Mucosa of descending colon (tissue), 3 donors: ENCODE measurements at regions not wholly inside any gene's neighbourhood (a gene's known extent, or its start where the extent isn't known, plus 50 kb on each side); places are given as distances from the start of the nearest gene placed in this dataset.
A peak's percentile ranks its signal among the peaks of the same experiment; 100 is the strongest.

ENCODE experiments used
- ATAC-seq: fragments of 200-7000 bp; cut with Tn5 transposase; one replicate; pipeline ENCODE4 v1.9.1; 2020; ENCODE audit warnings: mild to moderate bottlenecking, moderate library complexity
- DNase-seq, 3 donors: peaks; one replicate each; pipeline ENCODE4 v3.0.0-alpha.2; 2020
- H3K36me3 ChIP-seq: fragments of 200-600 bp; one replicate; pipeline ENCODE4 v1.8.0; 2021; ENCODE audit warnings: low read depth, mild to moderate bottlenecking
- H3K4me1 ChIP-seq: fragments of 200-600 bp; one replicate; pipeline ENCODE4 v1.8.0; 2021; ENCODE audit warnings: low read depth, mild to moderate bottlenecking
- H3K4me3 ChIP-seq: fragments of 200-600 bp; one replicate; pipeline ENCODE4 v1.8.0; 2021; ENCODE audit warnings: mild to moderate bottlenecking
- H3K9me3 ChIP-seq: fragments of 200-600 bp; one replicate; pipeline ENCODE4 v1.8.0; 2021; ENCODE audit warnings: mild to moderate bottlenecking
- intact Hi-C, 2 donors: fragments of 100-400 bp; cut with DNase I in 1 of 2; cut with micrococcal nuclease in 1 of 2; formaldehyde crosslinking; loops; one replicate each; pipeline versions ENCODE4 v1.11.0 to v1.11.1; 2022; cut with DNase I, micrococcal nuclease
- TF ChIP-seq, protein P1 (sequence below): fragments of 200-600 bp; IDR thresholded peaks from one replicate; pipeline ENCODE4 v1.8.0; 2022; ENCODE audit warnings: antibody characterized with exemption, mild to moderate bottlenecking
- donor health status: DM: no; HTN: no; CAD: no; lungs with moderate emphysema.
- donor health status: DM: no; HTN: no; CAD: no.
- donor health status: DM: no; HTN: yes; CAD: no.

DNA sequence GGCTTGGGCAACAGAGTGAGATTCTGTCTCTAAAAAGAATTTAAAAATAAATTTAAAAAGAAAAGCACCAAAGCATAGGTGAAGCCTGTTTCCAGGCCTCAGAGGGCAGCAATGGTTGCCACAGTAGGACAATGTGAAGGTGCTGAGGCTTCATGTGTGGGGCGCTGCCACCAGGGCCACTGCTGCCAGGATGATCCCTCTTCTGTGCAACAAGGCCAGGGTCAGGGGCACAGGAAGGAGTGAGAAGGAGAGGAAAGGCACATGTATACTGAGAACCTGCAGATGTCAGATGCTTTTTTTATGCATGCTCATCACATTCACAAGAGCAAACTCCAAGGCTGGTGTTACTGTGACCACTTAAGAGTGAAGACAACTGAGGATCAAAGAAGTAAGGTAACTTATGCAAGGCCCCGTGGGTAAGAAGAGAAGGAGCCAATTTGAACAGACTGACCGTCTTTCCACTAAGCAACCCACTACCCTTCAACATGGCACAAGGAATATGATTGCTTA is 79.7 kb upstream of the ACKR3 start:
- TF ChIP-seq, protein P1, sequence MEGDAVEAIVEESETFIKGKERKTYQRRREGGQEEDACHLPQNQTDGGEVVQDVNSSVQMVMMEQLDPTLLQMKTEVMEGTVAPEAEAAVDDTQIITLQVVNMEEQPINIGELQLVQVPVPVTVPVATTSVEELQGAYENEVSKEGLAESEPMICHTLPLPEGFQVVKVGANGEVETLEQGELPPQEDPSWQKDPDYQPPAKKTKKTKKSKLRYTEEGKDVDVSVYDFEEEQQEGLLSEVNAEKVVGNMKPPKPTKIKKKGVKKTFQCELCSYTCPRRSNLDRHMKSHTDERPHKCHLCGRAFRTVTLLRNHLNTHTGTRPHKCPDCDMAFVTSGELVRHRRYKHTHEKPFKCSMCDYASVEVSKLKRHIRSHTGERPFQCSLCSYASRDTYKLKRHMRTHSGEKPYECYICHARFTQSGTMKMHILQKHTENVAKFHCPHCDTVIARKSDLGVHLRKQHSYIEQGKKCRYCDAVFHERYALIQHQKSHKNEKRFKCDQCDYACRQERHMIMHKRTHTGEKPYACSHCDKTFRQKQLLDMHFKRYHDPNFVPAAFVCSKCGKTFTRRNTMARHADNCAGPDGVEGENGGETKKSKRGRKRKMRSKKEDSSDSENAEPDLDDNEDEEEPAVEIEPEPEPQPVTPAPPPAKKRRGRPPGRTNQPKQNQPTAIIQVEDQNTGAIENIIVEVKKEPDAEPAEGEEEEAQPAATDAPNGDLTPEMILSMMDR: no peak
- no peak for DNase-seq
- Histone ChIP-seq H3K4me1 (no peaks in the 10 kb centered on the region), H3K9me3 (no peaks in the 10 kb centered on the region), H3K4me3 (no peak overlapping the region), H3K36me3 (no peaks in the 10 kb centered on the region)
- intact Hi-C loops: no loop called here
- ATAC-seq: no peak

DNA sequence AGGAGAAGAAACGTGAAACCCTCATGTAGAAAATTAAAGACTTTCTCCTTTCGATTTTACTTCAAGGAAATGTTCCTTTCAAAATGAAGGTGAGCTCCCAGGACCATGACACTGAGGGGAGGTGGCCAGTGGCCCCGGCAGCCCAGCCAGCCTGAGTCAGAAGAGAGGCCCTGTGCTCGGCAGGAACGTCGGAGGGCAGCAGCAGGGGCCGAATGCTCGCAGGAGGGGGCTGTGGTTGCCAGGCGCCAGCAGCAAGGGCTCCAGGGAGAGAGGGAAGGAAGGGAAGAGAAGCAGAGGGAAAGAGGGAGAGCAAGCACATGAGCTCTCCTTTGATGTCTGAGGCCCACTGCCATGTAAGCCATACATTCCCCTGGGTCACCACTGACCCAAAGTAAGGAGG is 73.3 kb upstream of the ACKR3 start:
- Histone ChIP-seq H3K4me3 (no peak overlapping the region), H3K9me3 (no peaks in the 10 kb centered on the region), H3K4me1 (no peaks in the 10 kb centered on the region), H3K36me3 (no peaks in the 10 kb centered on the region)
- TF ChIP-seq, protein P1: no peak
- DNase-seq (no peak), ATAC-seq (no peak)
- intact Hi-C loops: no loop called here

DNA sequence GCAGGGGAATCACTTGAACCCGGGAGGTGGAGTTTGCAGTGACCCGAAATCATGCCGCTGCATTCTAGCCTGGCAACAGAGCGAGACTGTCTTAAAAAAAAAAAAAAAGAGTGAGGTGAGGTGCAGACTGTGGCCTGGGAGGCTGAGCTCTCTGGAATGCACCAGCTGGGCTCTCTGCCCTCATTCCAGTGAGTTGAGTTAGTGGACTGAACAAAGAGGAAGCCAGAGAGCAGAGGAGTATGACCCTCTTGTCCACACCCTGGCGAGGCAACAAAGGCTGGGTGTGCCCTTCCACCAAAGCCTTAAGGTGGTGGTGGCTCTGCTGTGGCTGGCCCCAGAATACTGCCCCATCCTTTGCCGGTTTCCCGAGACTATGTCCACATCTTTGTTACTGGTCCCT is 71.3 kb upstream of the ACKR3 start:
- DNase-seq: no peak
- Histone ChIP-seq H3K9me3 (no peaks in the 10 kb centered on the region), H3K4me1 (no peaks in the 10 kb centered on the region), H3K4me3 (no peak overlapping the region), H3K36me3 (no peaks in the 10 kb centered on the region)
- TF ChIP-seq, protein P1: no peak
- ATAC-seq: no peak
- intact Hi-C loops: no loop called here

DNA sequence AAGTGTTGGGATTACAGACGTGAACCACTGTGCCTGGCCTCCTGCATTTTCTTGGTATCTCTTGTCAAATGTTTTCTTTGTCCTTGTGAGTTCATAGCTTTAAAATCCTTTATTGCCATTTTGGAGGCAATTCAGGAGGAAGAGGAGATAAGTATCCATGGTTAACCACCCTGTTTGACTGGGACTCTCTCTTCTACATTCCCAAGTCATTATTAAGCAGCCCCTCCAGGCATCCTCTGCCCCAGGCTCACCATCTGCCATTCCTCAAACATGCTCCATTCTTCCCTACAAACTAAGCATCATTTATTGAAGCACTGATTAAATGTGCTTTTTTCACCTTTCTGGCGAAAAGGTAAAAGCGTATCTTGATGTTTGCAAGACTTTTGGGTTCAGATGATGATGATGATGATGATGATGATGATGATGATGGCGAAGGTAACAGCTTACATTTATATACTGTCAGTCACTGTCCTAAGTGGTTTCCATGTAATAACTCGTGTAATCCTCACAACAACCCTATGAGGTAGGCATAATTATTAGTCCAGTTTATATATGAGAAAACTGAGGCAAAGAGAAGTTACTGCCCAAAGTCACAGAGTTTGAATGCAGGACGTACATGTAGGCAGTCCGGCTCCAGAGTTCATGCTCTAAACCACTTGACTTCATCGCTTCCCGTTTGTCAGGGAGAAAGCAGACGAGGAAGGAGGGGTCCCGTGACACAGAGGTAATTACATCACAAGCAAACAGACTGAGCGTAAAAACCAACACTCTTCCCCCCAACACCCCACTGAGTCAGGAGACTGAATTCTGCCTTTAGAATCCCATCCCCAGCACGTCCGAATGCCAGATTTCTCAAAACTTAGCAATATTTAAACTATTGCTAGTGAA is 69.7 kb upstream of the ACKR3 start:
- TF ChIP-seq, protein P1: no peak
- no peaks in the 10 kb centered on the region for H3K4me1 ChIP-seq
- no peaks in the 10 kb centered on the region for H3K36me3 ChIP-seq
- H3K9me3 ChIP-seq: no peaks in the 10 kb centered on the region
- H3K4me3 ChIP-seq: no peak overlapping the region
- intact Hi-C loops: no loop called here
- no peak for ATAC-seq
- peak in 1 of 3 donors; percentile 9 for DNase-seq

DNA sequence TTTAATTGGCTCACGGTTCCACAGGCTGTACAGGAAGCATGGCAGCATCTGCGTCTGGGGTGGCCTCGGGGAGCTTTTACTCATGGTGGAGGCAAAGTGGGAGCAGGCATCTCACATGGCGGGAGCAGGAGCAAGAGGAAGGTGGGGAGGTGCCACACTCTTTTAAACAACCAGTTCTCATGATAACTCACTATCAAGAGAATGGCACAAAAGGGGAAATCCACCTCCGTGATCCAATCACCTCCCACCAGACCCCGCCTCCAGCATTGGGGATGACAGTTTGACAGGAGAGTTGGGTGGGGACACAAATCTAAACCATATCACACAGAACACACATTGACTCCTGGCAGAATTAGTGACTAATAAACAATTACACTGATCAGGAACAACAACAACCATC is 68.6 kb upstream of the ACKR3 start:
- DNase-seq: no peak
- TF ChIP-seq, protein P1: no peak
- no peaks in the 10 kb centered on the region for H3K36me3 ChIP-seq
- H3K4me3 ChIP-seq: no peak overlapping the region
- H3K4me1 ChIP-seq: no peaks in the 10 kb centered on the region
- no peak for ATAC-seq
- intact Hi-C loops: no loop called here
- H3K9me3 ChIP-seq: no peaks in the 10 kb centered on the region
